DMS79 (cell line): ENCODE measurements at regions not wholly inside any gene's neighbourhood (a gene's known extent, or its start where the extent isn't known, plus 50 kb on each side); places are given as distances from the start of the nearest gene placed in this dataset.
"Not testable (repeated sequence)": the region's sequence is repeated elsewhere in the genome, so short reads cannot be mapped to it uniquely, and the experiment has no call there.

Experiments used
- DNase-seq: peaks from one replicate; lab custom pipeline; 2025; lab: John Stamatoyannopoulos, UW

- no peak for DNase-seq
Measured at GRCh38 chr5:17690473-17690872, 56.2 kb downstream of the TAF11L14 start.

GRCh38 chr5:17691762-17692161, 57.5 kb downstream of the TAF11L14 start:
- DNase-seq: no peak

- no peak for DNase-seq
Measured at GRCh38 chr5:17694371-17694770, 60.1 kb downstream of the TAF11L14 start.

- no peak for DNase-seq
Measured at GRCh38 chr5:17694914-17695313, 60.7 kb downstream of the TAF11L14 start.

- DNase-seq: no peak
Measured at GRCh38 chr5:17696627-17697026, 62.4 kb downstream of the TAF11L14 start.

- no peak for DNase-seq
Measured at GRCh38 chr5:17697671-17698070, 63.4 kb downstream of the TAF11L14 start.

GRCh38 chr5:17709011-17709710, 74.9 kb downstream of the TAF11L14 start:
- no peak for DNase-seq

GRCh38 chr5:17713301-17713700, 79.0 kb downstream of the TAF11L14 start:
- no peak for DNase-seq

GRCh38 chr5:17714186-17714585, 79.9 kb downstream of the TAF11L14 start:
- no peak for DNase-seq

GRCh38 chr5:17719592-17719991, 85.3 kb downstream of the TAF11L14 start:
- DNase-seq: no peak

GRCh38 chr5:17720071-17720470, 85.8 kb downstream of the TAF11L14 start:
- DNase-seq: no peak

- no peak for DNase-seq
Measured at GRCh38 chr5:17723876-17724275, 89.6 kb downstream of the TAF11L14 start.

GRCh38 chr5:17727098-17727497, 92.8 kb downstream of the TAF11L14 start:
- no peak for DNase-seq

- DNase-seq: no peak
Measured at GRCh38 chr5:17730421-17730820, 96.2 kb downstream of the TAF11L14 start.

GRCh38 chr5:17732351-17732923, 98.2 kb downstream of the TAF11L14 start:
- no peak for DNase-seq

- DNase-seq: no peak
Measured at GRCh38 chr5:17734011-17734410, 99.8 kb downstream of the TAF11L14 start.

GRCh38 chr5:17735761-17736160, 101.5 kb downstream of the TAF11L14 start:
- no peak for DNase-seq

GRCh38 chr5:17737092-17737491, 102.8 kb downstream of the TAF11L14 start:
- DNase-seq: no peak

- DNase-seq: no peak
Measured at GRCh38 chr5:17738446-17738845, 104.2 kb downstream of the TAF11L14 start.

GRCh38 chr5:17743580-17744435, 109.5 kb downstream of the TAF11L14 start:
- DNase-seq: no peak

GRCh38 chr5:17748201-17748600, 113.9 kb downstream of the TAF11L14 start:
- DNase-seq: no peak

GRCh38 chr5:17748941-17749340, 114.7 kb downstream of the TAF11L14 start:
- no peak for DNase-seq

- DNase-seq: not testable (repeated sequence)
Measured at GRCh38 chr5:17755406-17755805, 121.1 kb downstream of the TAF11L14 start.
